H4 (cell line): ENCODE measurements at regions not wholly inside any gene's neighbourhood (a gene's known extent, or its start where the extent isn't known, plus 50 kb on each side); places are given as distances from the start of the nearest gene placed in this dataset.
"Not testable (repeated sequence)": the region's sequence is repeated elsewhere in the genome, so short reads cannot be mapped to it uniquely, and the experiment has no call there.

Experiments used
- DNase-seq: peaks from one replicate; pipeline ENCODE4 v3.0.0-alpha.2; 2015; ENCODE audit warnings: low spot score

GRCh38 chr17:18546514-18547398 is 70.2 kb downstream of the LGALS9C start:
- DNase-seq: not testable (repeated sequence)

DNA sequence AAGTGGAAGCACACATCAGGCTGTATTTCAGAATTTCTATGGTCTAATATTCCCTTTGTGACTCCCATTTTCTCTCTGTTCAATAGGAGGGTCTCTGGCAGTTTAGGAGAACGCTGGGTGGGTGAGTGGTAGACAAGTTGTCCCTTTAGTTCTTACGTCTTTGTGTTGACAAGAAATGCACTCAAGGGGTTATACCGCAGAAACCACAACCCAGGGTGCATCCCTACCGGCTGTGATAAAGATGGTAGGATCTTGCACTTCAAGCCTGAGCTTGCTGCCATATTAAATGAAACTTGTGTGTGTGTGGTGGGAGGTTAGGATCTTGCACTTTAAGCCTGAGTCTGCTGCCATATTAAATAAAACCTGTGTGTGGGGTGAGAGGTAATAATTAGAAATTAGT is 80.5 kb downstream of the LGALS9C start:
- DNase-seq: not testable (repeated sequence)

DNA sequence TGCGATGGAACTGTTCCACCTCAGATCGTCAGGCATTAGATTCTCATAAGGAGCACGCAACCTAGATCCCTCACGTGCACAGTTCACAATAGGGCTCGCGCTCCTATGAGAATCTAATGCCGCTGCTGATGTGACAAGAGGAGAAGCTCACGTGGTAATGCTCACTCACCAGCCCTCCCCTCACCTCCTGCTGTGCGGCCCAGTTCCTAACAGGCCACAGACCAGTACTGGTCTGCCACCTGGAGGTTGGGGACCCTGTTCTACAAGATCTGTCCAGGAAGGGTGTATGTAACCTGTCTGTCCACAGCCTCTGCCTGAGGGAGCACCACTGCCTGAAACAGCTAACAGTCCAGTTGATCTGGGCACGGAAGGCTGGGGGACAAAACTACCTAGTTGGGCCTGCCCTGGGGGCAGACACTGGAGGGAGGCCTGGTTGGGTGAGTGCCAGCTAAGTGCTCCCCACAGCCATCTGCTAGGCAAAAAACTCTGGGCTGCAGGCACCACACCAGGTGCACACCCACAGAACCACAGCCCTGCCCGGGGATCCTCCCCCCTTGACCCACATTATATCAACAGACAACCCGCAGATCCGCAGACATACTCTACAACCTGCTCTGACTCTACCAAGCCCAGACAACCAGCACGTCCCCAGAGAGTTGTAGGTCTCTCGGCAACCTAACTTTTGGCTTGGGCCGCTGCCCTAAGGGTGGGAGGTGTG is 80.7 kb downstream of the TBC1D28 start:
- not testable (repeated sequence) for DNase-seq

DNA sequence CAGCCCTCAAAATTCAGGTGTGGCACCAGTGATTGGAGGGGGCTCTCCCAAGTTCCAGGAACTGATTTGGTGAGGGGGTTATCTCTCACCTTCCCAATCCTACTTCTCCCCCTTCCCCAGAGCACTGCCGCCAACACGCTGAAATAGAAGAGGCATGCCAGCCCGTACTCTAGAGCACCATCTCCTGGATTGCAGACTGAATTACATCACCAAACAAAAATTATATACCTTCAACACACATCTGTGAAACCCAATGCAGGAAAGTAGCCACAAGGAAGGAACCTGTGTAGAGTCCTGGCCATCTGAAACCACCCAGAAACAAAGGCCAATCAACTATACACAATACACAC is 80.1 kb downstream of the TBC1D28 start:
- DNase-seq: peak; percentile 39

DNA sequence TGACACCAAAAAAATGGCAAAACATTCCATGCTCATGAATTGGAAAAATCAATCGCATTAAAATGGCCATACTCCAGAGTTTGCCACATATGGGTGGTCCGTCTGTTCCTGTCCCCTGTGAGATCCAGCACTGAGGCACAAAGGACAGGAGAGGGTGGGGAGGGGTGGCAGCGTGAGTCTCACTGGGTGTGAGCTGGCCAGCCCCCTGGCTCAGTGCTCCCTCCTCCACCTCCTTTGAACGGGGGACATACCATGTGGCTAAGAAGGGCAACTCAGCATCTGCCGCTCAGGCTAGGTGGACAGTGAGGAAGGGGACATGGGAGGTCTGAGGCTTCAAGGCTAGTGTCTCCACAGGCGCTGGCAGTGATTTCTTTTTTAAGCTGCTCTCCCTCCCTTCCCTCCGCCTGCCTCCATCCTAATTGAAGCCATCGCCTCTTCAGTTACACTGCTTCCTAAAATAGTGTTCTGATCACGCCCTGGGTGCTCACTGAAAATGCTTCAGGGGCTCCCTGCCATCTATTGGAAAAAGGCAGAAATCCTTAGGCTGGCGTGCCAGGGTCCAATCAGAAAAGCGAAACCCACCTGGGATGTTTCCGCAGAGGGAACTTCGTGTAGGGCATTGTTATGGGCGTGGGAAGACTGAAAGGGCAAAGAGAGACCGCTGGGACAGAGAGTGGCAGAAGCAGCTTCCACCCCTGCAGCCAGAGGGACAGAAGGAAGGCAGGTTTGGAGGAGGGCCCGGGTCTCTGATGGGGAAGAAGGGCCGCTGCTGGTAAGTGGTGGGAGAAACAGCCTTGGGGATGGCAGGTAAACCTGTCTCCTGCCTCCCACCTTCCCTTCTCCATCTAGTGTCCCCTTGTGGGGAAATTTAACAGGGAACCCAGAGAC is 75.8 kb downstream of the TBC1D28 start:
- DNase-seq: not testable (repeated sequence)

DNA sequence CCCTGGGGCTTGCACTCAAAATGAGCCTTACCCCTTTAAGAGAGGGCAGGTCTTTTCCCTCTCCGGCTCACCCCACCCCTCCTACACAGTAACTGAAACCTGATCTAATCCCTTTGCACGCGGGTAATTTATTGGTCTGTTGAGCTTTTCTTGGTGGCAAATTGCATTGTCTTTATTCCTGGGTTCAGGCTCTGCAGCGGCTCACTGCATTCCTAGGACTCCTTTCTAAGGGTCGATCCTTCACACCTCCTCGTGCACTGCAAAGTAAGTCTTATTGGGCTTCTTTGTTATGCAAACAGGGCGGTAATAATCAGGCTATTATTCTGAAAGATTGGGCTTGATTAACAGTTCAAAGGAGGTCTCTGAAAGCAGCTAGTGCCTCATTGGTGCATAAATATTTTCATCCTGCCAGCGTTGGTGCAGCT is 74.7 kb downstream of the TBC1D28 start:
- DNase-seq: not testable (repeated sequence)

- not testable (repeated sequence) for DNase-seq
Observed at GRCh38 chr17:18572536-18572935, 71.7 kb downstream of the TBC1D28 start.

DNA sequence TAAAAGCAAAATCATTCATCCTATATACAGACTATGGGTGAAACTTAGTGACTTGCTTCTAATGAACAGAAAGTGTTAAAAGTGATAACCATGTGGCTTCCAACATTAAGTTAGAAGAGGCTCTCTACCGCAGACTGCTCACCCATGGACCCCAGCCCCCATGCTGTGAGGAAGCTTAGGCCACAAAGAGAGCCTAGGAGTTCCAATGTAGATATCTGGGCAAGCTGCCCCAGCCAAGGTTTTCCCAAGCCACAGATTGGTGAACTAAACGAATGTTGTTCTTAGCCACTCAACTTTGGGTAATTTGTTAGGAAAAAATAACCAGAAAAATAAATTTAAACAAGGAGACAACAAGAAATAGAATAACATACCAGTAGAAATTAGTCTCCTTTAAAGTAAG is 70.1 kb downstream of the TBC1D28 start:
- DNase-seq: not testable (repeated sequence)
